K562 (cell line): ENCODE measurements at regions not wholly inside any gene's neighbourhood (a gene's known extent, or its start where the extent isn't known, plus 50 kb on each side); places are given as distances from the start of the nearest gene placed in this dataset.

Experiments
- ATAC-seq: fragments of 200-7000 bp; cut with Tn5 transposase; 3 replicates; pipeline ENCODE4 v1.9.1; 2020; ENCODE audit warnings: moderate library complexity
- BruUV-seq: library from RNA; stranded (reverse); fragments of 400-500 nt; replicated peaks from 2 replicates; lab custom pipeline; 2021; lab: Mats Ljungman, UMichigan
- CTCF ChIA-PET: fragments of 300-600 bp; formaldehyde crosslinking; extraction: SDS; loops from one replicate; lab custom pipeline; 2021; ENCODE audit warnings: low intra/inter-chr PET ratio; lab: Yijun Ruan, JAX
- POLR2A ChIA-PET: fragments of 300-600, 350-650 bp; sonication (Branson Sonifier 250); formaldehyde crosslinking; extraction: SDS; loops from one replicate; lab custom pipeline; 2021; ENCODE audit warnings: antibody characterized with exemption, inconsistent platforms; lab: Yijun Ruan, JAX
- DNase-seq, 4 experiments: peaks; one replicate each; pipeline versions ENCODE4 v3.0.0 to v3.0.0-alpha.2; 2011 to 2018; ENCODE audit warnings: low spot score in 3 of 4, mixed read lengths in 3 of 4; ENCODE audit errors: extremely low read depth in 1 of 4
- FAIRE-seq: peaks from 2 replicates; lab custom pipeline; 2011; peaks lifted over from hg19 to GRCh38; lab: Jason Lieb, UNC
- H2AFZ ChIP-seq: 2 replicates; pipeline ENCODE4 v1.6.0; 2011; ENCODE audit warnings: low read depth, low read length, control low read depth, inconsistent platforms
- H3K27ac ChIP-seq: fragments of 200-600 bp; 3 replicates; pipeline ENCODE4 v1.8.0; 2011; ENCODE audit warnings: low read depth, mild to moderate bottlenecking, control low read depth, inconsistent platforms, low read length, moderate library complexity, mixed read lengths; ENCODE audit errors: extremely low read depth
- H3K27me3 ChIP-seq, 2 experiments: fragments of 300-600 bp in 1 of 2; 2 replicates in 1 of 2; 3 replicates in 1 of 2; pipeline versions ENCODE4 v1.6.0 to v1.8.0; 2011; ENCODE audit warnings: inconsistent platforms in 2 of 2, low read length in 2 of 2, mild to moderate bottlenecking in 1 of 2, mixed read lengths in 1 of 2, moderate library complexity in 1 of 2; ENCODE audit not compliant: control insufficient read depth in 2 of 2, insufficient read depth in 2 of 2
- H3K36me3 ChIP-seq: fragments of 300-600 bp; 3 replicates; pipeline ENCODE4 v1.8.0; 2011; ENCODE audit warnings: mild to moderate bottlenecking, low read length, inconsistent platforms; ENCODE audit not compliant: control insufficient read depth, insufficient read depth
- H3K4me1 ChIP-seq, 2 experiments: fragments of 200-600 bp in 1 of 2; replicated peaks in 1 of 2; 2 replicates in 1 of 2; 3 replicates in 1 of 2; pipeline versions ENCODE4 v1.5.1 to v1.8.0; 2011; ENCODE audit warnings: inconsistent platforms in 2 of 2, low read length in 2 of 2, mild to moderate bottlenecking in 1 of 2, mixed read lengths in 1 of 2, moderate library complexity in 1 of 2; ENCODE audit not compliant: control insufficient read depth in 2 of 2, insufficient read depth in 2 of 2
- H3K4me2 ChIP-seq: 2 replicates; pipeline ENCODE4 v1.6.1; 2011; ENCODE audit warnings: low read length, control low read depth, inconsistent platforms, mixed read lengths; ENCODE audit not compliant: insufficient read depth
- H3K4me3 ChIP-seq: fragments of 200-600 bp; sonication (generic), shearing (Covaris generic); 2 replicates; pipeline ENCODE4 v1.5.1; 2016; ENCODE audit warnings: control low read depth, inconsistent platforms
- H3K79me2 ChIP-seq: fragments of 200-600 bp; 3 replicates; pipeline ENCODE4 v1.8.0; 2011; ENCODE audit warnings: low read length, inconsistent platforms; ENCODE audit not compliant: control insufficient read depth, insufficient read depth
- H3K9ac ChIP-seq, 2 experiments: 2 replicates each; pipeline versions ENCODE4 v1.6.0 to v1.6.1; 2011; ENCODE audit warnings: low read depth in 2 of 2, low read length in 2 of 2, control low read depth in 1 of 2, inconsistent platforms in 1 of 2, mild to moderate bottlenecking in 1 of 2, mixed read lengths in 1 of 2; ENCODE audit not compliant: insufficient read depth in 1 of 2
- H3K9me1 ChIP-seq: one replicate; pipeline ENCODE4 v1.6.0; 2011; ENCODE audit warnings: inconsistent platforms, mild to moderate bottlenecking, low read length, moderate library complexity; ENCODE audit not compliant: control insufficient read depth, insufficient read depth
- H3K9me3 ChIP-seq: replicated peaks from 2 replicates; pipeline ENCODE4 v1.5.1; 2011; ENCODE audit warnings: low read depth, low read length, inconsistent platforms; ENCODE audit not compliant: control insufficient read depth, insufficient read depth
- H4K20me1 ChIP-seq: replicated peaks from 2 replicates; pipeline ENCODE4 v1.6.1; 2011; ENCODE audit warnings: low read length, inconsistent platforms, mixed read lengths; ENCODE audit not compliant: control insufficient read depth, insufficient read depth
- CBX2 ChIP-seq: fragments of 200-600 bp; sonication (generic); IDR thresholded peaks from one replicate; pipeline ENCODE4 v1.6.1; 2012; ENCODE audit warnings: mild to moderate bottlenecking, low read length, inconsistent platforms; ENCODE audit not compliant: insufficient read depth, poor library complexity, severe bottlenecking
- CBX5 ChIP-seq: IDR thresholded peaks from 2 replicates; pipeline ENCODE4 v1.6.1; 2014; ENCODE audit warnings: low read depth, borderline replicate concordance
- NFYB ChIP-seq: IDR thresholded peaks from 2 replicates; pipeline ENCODE4 v1.6.1; 2011; ENCODE audit warnings: mild to moderate bottlenecking, moderate library complexity; ENCODE audit not compliant: insufficient read length; ENCODE audit errors: extremely low read depth
- RHOXF2B ChIP-seq: fragments of 250-450 bp; sonication (Bioruptor Pico); conservative IDR thresholded peaks from 2 replicates; pipeline ENCODE4 v1.5.1; 2021
- SMARCA4 ChIP-seq: fragments of 450-650 bp; IDR thresholded peaks from 2 replicates; pipeline ENCODE4 v1.6.1; 2016
- ZC3H4 ChIP-seq: sonication (generic); formaldehyde crosslinking; IDR thresholded peaks from 2 replicates; pipeline ENCODE4 v1.9.0; 2021; ENCODE audit warnings: missing genetic modification reagents, borderline replicate concordance
- WGBS: fragments of 100-300 bp; shearing (Covaris generic); methylation state at CpG from one replicate; pipeline ENCODE4 v1.1.6; 2016; ENCODE audit warnings: low coverage, mixed read lengths; ENCODE audit not compliant: insufficient coverage; ENCODE audit errors: missing lambda C conversion rate; 5-methylcytosine and 5-hydroxymethylcytosine counted together
- in situ Hi-C: fragments of 300-500 bp; cut with MboI; formaldehyde crosslinking; loops from 4 replicates; pipeline ENCODE4 v1.15.0; 2018; ENCODE audit warnings: inconsistent platforms, mixed read lengths
- intact Hi-C: fragments of 100-400 bp; cut with micrococcal nuclease; formaldehyde crosslinking; loops from 2 replicates; pipeline ENCODE4 v1.14.2; 2022

DNA sequence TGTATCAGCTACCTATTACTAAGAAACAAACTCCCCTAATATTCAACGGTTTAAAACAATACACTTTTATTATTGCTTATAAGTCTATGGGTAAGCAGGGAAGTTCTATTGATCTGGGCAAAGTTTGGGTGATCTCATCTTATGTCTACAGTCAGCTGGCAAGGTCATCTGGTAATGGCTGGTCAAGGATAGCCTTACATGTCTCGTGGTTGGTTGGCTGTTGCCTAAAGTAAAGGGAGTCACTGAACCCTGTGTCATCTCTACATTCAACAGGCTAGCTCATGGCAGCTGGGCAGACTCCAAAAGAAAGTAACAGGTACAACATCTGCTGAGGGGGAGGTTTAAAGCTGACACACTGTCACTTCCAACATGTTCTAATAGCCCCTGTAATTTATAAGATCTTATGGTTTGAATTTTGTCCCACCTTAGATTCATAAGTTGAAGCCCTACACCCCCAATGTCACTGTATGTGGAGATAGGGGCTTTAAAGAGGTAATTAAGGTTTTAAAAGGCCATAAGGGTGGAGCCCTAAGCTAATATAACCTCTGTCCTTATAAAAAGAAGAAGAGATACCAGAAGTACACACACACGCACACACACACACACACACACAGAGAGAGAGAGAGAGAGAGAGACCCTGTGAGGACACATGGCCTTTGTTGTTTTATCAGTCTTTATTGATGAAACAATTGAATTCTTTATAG lies 419.1 kb downstream of the NPIPA8 start:
- no peaks in the 10 kb centered on the region for H4K20me1 ChIP-seq
- intact Hi-C loops (no loop called here), in situ Hi-C loops (no loop called here)
- ATAC-seq: no peak
- H3K4me1 ChIP-seq: no peaks in the 10 kb centered on the region
- H3K27me3 ChIP-seq: no peaks in the 10 kb centered on the region
- no peak overlapping the region for H2AFZ ChIP-seq
- POLR2A ChIA-PET: no interaction called here
- H3K4me3 ChIP-seq: no peak overlapping the region
- H3K9me1 ChIP-seq: no peaks in the 10 kb centered on the region
- TF ChIP-seq SMARCA4 (no peak), ZC3H4 (no peak)
- H3K9me3 ChIP-seq: no peaks in the 10 kb centered on the region
- BruUV-seq: no TSS peak
- no peaks in the 10 kb centered on the region for H3K79me2 ChIP-seq
- no peak overlapping the region for H3K4me2 ChIP-seq
- CTCF ChIA-PET: no interaction called here
- no peaks in the 10 kb centered on the region for H3K36me3 ChIP-seq
- no peak overlapping the region for H3K27ac ChIP-seq
- no peak for FAIRE-seq
- no peak for DNase-seq
- no peak overlapping the region for H3K9ac ChIP-seq
- WGBS: 16% methylated on average over 3 of the region's 3 CpGs

DNA sequence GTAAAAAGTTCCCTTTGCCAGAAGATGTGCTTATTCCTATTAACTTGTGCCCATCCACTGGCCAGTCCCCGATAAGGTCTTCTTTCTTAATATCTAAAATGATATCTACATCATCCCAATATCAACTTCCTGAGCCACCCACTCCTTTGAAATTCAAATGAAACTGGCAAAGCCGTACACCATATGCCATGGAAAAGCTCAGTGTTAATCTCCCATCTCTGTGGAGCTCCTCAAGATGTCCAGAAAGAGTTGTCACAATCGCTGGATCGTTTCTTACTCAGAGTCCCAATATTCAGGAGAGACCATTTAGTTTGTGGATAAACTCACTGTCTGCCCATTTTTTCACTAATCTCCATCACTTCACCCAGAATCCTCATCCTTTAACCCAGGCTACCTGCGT lies 420.7 kb downstream of the NPIPA8 start:
- Histone ChIP-seq H3K9ac (no peak overlapping the region), H3K27me3 (no peaks in the 10 kb centered on the region), H3K4me2 (no peak overlapping the region), H3K4me1 (no peaks in the 10 kb centered on the region), H4K20me1 (no peaks in the 10 kb centered on the region), H3K9me1 (no peaks in the 10 kb centered on the region), H3K79me2 (no peaks in the 10 kb centered on the region), H3K4me3 (no peak overlapping the region), H3K27ac (no peak overlapping the region), H3K36me3 (no peaks in the 10 kb centered on the region), H3K9me3 (no peaks in the 10 kb centered on the region), H2AFZ (no peak overlapping the region)
- no TSS peak for BruUV-seq
- CTCF ChIA-PET: no interaction called here
- in situ Hi-C loops: no loop called here
- no peak for FAIRE-seq
- POLR2A ChIA-PET: interaction anchor here (1.1 kb wide), 1 partner anchor 18 kb away, joined by 3 read pairs; no protein-coding TSS in a partner anchor
- 7% methylated on average over 5 of the region's 5 CpGs for WGBS
- ATAC-seq: no peak
- intact Hi-C loops: no loop called here
- DNase-seq: no peak
- TF ChIP-seq NFYB: no peak
- TF ChIP-seq CBX5: no peak
- TF ChIP-seq RHOXF2B (CRISPR knock-in tag): no peak
- no peak for TF ChIP-seq CBX2
